GM21825 (cell line): ENCODE measurements at regions not wholly inside any gene's neighbourhood (a gene's known extent, or its start where the extent isn't known, plus 50 kb on each side); places are given as distances from the start of the nearest gene placed in this dataset.
"Not testable (repeated sequence)": the region's sequence is repeated elsewhere in the genome, so short reads cannot be mapped to it uniquely, and the experiment has no call there.

ENCODE experiments used
- ATAC-seq: cut with Tn5 transposase; IDR thresholded peaks from one replicate; pipeline ENCODE4 v1.9.1; 2021; ENCODE audit warnings: mild to moderate bottlenecking, moderate library complexity; ENCODE audit not compliant: unreplicated experiment

DNA sequence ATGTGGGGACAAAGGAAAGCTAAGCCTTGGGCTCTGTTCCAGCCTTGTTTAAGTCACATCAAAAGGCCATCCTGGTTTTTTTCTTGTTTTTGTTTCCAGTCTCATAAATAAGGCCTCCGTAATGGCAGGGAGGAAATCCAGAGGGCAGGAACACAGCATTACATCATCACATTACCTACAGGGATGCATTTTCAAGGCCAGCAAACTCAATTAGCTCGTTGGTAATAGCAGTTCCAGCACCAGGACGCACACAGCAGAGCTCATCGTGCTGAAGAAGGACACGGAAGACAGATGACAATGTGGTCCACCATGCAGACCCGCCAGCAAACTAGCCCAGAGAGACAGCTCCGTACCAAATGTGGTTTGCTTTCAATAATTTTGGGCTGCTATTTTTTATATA, 1209.2 kb downstream of the TYW1 start:
- ATAC-seq: no peak

DNA sequence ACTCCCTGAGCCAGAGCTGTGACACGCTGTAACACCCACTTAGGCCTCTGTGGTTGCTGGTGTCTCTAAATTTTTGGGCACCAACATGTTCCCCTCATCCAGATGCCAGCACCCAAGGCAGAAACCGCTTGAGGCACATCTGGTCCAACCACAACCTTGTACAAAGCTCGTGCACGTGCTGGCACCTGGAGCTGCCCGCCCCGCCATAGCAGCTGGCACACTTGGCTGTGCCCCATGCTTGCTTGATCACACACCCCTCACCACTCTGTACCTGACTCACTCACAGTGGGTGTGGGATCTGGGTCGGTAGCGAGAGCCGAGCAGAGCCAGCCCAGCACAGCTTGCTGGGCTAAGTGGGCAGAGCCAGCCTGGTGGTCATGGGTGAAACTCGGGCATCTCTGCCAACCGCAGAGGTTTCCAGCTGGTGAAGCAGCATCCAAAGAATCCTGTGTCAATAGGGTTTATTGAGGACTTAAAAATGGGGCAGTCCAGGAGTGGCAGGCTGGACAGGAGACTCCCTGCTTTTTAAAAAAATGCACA, 1210.4 kb downstream of the TYW1 start:
- no peak for ATAC-seq

DNA sequence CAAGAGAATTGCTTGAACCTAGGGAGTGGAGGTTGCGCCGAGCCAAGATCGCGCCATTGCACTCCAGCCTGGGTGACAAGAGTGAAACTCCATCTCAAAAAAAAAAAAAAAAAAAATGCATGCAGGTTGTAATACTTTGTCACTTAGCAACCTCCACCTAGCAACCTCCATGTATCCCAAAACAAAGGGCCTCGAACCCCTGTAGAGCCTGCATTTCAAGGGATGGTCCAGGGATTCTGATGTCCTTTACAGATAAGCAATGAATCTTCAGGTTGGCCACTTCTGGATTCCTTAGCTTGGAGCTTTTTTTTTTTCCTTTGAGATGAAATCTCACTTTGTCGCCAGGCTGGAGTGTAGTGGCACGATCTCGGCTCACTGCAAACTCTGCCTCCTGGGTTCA, 1211.0 kb downstream of the TYW1 start:
- no peak for ATAC-seq

DNA sequence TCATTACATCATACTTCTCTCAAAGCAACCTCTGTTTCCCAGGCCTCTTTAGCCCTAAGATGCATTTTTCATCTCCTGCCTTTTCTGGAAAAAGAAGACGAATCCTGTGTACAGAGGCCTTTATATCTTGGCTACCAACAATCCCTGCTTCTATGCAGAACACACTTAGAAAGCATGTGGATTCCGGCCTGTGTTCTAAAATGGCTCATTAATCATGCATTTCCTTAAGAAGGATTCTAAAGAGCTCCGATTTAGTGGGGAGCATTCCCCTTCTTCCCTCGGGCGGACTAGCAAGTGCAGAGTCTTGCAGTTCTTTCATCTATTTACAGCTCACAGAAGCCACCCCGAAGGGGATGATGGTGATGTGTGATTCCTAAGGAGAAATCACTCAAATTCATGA, 1212.9 kb downstream of the TYW1 start:
- no peak for ATAC-seq

DNA sequence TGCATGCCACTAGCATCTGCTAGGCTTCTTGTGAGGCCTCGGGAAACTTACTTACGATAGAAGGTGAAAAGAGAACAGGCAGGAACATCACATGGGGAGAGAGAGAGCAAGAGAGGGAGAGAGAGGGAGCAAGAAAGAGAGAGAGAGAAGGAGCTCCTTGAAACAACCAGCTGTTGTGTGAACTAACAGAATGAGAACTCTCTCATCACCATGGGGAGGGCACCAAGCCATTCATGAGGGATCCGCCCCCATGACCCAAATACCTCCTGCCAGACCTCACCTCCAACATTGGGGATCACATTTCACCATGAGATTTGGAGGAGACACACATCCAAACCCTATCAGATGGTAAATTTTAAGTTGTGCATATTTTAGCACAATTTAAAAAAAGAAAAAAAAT, 1217.2 kb downstream of the TYW1 start:
- ATAC-seq: no peak

DNA sequence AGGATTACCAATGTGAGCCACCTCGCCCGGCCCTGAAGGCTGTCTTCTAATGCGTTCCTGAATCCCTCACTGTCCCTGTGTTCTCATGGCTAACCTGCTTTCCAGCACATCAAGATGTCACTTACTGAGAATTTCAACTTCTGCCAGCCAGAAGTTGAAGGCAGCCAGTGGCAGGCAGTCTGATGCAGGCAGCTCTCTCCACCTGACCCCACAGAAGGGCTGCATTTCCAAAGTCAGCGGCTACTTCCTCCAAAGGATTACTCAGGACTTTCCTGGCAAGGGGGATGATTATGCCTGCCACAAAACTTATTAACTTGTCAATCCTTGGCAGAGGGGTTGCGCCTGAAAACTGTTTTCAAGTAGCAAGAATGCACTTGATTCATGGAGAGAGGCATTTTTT, 1219.4 kb downstream of the TYW1 start:
- no peak for ATAC-seq

DNA sequence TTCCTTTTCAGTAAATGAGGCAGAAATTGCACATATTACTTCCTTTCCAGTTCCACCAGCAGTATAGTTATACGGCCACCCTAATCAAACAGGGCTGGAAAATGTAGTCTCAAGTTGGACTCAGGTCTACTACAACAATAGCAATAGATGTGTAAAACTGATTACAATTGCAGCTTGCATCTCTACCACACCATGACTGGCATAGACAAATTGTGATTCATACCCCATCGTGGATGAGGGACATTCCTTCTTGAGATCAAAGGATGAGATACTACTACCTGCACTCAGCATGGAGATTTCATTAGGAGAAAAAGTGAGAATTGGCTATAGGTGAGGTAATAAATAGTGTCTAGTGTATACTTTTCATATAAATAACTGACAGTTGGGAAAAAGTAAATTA, 1220.8 kb downstream of the TYW1 start:
- no peak for ATAC-seq

DNA sequence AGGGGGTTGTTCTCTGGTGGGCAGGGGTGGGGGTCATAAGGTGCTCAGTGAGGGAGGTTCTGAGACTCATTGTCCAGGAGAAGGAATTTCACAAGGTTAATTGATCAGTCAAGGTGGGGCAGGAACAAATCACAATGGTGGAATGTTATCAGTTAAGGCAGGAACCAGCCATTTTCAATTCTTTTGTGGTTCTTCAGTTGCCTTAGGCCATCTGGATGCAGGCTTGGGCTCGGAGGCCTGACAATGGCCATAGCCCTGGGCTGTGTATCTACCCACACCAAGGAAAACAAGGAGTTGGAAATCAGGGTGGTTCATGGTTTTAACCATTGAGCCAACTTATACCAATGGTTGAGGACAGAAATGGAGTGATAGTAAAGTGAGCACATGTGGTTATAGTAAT, 1221.8 kb downstream of the TYW1 start:
- ATAC-seq: no peak

DNA sequence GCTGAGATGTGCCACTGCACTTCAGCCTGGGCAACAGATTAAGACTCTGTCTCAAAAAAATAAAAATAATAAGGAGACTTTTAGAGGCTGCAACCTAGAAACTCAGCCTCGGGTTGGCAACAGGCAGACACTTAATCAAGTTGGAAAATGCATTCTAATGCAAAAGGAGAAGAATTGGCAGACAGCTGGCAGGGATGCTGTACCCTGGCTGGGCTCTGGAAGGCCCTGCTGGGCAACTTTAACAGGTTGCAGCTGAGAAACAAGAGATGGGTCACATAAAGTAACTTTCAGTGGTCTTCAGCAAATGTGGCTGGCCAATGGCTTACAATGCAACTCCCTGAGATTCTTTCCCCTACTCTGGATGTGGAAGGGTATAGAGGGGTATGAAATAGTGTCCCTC, 1225.7 kb downstream of the TYW1 start:
- no peak for ATAC-seq

DNA sequence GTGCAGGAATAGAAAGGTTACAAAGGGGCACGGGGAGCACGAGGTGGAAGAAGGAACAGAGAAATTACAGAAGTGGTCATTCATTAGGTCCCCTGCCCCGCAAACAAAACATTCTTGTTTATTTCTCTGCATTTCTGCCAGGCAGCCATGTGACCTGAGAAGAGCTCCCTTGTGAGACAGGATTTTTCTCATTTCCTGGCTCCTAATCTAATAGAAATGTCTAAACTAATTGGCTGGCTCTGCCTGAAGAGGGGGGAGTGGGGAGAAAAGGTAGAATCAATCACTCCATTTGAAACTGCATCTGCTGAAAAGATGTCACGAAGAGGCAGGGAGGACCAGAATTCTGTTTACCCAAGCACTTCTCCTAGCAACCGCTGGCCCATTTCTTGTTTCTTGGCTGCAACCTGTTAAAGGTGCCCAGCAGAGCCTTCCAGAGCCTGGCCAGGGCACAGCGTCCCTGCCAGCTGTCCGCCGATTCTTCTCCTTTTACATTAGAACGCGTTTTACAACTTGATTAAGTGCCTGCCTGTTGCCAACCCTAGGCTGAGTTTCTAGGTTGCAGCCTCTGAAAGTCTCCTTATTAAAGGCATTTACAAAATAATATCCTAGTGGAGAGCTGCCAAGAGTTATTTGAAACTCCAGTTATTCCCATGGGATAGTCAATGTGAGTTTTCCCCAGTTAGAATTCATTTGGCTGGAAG, 1227.6 kb downstream of the TYW1 start:
- no peak for ATAC-seq

DNA sequence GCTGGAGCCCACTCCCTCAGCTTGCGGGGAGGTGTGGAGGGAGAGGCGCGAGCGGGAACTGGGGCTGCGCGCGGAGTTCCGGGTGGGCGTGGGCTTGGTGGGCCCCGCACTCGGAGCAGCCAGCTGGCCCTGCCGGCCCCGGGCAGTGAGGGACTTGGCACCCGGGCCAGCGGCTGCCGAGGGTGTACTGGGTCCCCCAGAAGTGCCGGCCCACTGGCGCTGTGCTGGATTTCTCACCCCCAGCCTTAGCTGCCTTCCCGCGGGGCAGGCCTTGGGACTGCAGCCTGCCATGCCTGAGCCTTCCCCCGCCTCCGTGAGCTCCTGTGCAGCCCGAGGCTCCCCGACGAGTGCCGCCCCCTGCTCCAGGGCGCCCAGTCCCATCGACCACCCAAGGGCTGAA, 1234.4 kb downstream of the TYW1 start:
- ATAC-seq: not testable (repeated sequence)

DNA sequence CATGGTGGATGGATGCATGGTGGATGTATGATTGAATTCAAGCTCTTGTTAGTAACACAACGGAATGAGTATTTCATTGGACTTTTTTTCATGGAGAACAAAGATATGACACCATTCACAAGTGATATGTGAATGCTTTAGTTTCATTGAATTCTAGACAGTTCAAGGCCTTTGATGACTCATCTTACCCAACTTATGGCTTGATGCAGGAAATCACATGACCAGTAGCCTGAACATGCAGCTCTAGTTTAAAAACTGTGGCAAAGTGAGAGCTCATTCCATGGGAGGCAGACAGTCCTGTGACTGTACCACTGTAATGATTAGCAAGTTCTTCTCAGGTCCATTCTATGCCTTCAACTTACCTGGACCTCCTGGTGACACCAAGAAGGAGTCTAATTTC, 1239.3 kb downstream of the TYW1 start:
- no peak for ATAC-seq

DNA sequence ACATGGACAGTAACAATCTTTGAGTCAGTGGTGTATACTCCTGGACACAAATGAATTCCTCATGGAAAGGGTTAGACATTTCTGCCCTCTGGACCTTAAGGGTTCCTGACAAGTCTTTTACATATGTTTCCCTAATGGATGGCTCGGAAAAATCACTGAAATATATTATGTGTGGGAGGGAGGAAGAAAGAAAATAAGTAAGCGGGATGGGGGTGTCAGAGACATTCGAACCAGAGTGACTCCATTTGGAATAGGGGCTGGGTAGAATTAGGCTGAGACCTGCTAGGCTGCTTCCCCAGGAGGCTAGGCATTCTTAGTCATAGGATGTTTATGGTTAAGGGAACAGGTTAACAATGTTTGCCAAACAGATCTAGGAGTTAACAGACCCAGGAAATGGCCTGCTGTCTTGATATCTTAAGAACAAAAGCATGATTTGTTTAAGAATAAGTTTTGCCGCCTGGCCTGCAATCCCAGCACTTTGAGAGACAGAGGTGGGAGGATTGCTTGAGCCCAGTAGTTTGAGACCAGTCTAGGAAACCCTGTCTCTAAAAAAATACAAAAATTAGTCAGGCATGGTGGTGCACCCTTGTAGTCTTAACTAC, 1241.7 kb downstream of the TYW1 start:
- ATAC-seq: no peak

DNA sequence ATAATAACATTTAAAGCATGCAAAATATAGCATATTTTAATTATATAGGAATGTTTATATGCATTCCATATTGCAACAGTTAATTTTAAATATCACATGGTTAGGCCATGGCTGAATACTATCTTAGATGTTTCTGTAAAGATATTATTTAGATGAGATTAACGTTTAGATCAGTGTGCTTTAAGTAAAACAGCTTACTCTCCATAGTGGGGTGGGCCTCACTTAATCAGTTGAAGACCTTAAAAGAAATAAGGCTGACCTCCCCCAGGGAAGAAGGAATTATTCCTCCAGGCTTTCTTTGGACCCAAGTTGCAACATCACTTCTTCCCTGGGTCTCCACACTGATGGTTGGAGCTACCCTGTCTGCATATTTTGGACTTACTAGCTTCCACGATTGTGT, 1246.5 kb downstream of the TYW1 start:
- no peak for ATAC-seq

DNA sequence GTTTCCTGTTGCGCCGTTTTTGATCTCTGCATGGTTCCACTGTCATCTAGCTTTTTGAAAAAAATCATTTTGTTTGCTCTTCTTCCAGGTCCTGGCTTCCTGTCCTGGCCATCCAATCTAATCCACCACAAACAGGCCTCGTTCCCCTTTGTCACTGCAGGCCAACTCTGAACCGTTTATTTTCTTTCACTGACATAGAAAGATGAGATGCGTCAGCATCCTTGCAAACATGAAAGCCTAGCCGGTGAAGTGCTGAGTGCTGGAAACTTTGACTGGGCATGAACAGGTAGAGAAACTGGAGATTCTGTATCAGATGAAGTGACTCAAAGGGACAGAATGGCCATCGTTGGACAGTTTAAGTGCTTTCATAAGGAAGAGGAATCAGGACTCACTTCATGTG, 1247.8 kb downstream of the TYW1 start:
- ATAC-seq: no peak

DNA sequence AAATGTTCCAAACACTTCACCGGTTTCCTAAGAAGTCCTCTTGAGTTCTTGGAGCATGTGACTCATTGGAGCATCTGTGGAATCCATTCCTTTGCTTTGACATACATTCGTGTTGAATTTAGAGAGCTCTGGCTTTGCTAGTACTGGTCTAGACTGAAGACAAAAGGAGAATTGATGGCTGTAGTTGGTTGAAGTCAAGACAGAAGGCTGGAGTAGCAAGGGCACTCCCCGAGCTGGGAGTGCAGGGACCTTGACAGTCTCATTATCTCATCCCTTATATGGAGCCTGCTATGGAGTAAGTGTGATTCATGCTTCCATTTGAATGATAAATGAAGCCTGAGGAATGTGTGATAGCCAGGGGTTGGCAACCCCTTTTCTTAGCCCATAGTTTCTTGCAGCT, 1249.1 kb downstream of the TYW1 start:
- ATAC-seq: no peak

DNA sequence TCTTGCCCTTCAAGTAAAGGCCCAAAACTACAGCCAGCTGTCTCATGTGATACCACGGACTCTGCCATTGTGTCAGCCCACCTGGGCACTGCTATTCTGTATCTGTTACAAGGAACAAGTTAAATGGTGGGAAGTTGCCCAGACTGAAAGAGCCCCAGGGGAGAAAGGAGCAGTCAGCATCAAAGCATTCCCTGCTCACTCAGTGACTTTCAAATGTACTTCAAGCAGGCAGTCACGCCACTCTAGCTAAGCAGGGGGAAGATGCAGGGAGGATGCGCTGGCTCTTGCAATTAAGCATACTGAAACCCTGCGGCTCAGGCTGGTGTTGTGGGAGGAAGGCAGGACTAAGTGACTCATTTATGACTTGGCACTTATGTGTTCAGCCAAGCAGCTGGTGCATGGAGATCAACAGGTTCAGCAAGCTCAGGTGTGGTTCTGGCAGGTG, 1249.6 kb downstream of the TYW1 start:
- no peak for ATAC-seq

DNA sequence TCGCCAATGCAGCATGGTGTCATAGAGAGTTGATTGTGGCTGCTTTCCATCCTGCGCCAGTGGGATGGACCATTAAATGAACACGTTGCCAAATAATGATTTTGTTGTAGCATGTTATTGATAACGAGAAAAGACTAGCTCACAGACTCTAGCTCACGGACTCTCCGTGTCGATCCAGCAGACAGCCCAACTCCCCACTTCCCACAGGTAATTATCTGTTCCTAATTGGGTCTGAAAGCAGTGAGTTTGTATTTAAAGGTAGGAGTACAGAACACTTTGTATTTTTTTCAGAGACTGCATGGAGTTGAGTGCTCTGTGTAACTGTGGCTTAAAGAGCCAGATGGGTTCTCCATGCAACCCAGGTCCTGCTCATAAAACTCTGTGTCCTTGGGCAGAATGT, 1250.5 kb downstream of the TYW1 start:
- no peak for ATAC-seq

DNA sequence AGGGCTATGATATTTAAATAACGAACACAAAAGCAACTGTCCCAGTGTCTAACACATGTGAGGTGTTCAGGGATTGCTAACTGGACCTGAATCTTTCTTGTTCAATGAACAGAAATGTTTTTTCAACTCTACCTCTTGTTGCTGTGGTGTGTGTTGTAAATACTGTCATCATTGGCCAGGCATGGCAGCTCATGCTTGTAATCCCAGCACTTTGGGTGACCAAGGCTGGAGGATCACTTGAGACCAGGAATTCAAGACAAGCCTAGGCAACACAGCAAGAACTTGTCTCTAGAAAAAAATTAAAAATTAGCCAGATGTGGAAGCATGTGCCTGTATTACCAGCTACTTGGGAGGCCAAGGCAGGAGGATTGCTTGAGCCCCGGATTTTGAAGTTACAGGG, 1250.9 kb downstream of the TYW1 start:
- no peak for ATAC-seq

DNA sequence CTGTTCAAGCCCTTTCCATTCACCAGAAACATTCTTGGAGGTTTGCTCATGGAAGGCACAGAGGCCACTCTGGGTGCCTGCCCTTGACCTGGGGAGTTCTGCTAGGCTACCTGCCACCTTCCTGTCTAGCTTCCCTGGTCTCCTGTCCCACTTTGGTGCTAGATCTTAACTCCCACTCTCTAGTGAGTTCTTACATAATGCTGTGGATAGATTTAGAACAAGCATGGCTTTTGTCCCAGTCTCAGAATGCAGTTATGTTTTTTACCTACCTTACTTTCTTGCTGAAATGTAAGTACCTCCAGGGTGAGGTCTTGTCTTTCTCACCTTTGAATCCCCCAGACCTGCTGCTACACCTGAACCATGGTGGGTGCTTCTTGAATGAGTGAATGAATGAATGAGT, 1252.3 kb downstream of the TYW1 start:
- ATAC-seq: no peak

DNA sequence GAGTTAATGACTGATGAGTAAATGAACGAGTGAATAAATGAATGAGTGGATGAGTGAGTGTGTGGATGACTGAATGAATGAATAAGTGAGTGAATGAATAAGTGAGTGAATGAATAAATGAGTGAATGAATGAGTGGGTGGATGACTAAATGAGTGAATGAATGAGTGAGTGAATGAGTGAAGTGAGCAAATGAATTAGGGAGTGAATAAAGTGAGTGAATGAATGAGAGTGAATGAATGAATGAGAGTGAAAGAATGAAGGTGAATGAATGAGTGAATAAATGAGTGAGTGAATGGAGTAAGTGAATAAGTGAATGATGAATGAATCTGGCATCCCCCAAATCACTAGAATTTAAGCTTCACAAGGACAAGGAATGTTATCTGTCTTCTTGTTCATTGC, 1253.0 kb downstream of the TYW1 start:
- ATAC-seq: no peak

DNA sequence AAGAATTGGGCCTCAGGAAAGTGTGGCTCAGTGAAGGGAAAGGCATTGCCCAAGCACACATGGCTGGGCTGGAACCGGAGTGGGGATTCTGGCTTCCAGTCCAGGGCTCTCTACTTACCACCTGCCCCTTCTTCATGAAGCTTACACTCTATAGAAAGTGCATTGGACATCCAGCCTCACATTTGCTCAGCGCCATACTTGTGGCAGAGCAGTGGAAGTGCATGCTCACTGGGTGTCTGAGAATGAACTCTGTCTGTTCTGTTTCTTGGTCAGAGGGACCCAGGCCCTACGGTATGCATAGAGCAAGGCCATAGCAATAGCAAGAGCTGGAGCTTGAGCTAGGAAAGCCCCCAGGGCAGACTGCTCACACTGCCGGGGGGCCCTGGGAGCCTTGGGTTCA, 1253.5 kb downstream of the TYW1 start:
- no peak for ATAC-seq

DNA sequence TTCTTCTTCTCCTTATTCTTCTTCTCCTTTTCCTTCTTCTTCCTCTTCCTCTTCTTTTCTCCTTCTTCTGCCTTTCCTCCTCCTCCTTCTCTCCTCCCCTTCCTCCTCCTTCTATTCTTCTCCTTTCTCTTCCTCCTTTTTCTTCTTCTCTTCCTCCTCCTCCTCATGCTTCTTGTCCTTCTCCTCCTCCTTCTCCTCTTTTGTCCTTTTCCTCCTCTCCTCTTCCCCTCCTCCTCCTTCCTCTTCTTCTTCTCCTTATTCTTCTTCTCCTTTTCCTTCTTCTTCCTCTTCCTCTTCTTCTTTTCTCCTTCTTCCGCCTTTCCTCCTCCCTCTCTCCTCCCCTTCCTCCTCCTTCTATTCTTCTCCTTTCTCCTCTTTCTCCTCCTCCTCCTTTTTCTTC, 1258.2 kb downstream of the TYW1 start:
- ATAC-seq: not testable (repeated sequence)
